ENCODE measurements at regions not wholly inside any gene's neighbourhood (a gene's known extent, or its start where the extent isn't known, plus 50 kb on each side); places are given as distances from the start of the nearest gene placed in this dataset.

- H3K4me1 ChIP-seq (ENCODE audit: insufficient read depth, low read length): no peaks in the 10 kb centered on the region
- H3K4me3 ChIP-seq (ENCODE audit: low read length): no peak overlapping the region
- H3K9me3 ChIP-seq (ENCODE audit: low read depth, low read length): no peaks in the 10 kb centered on the region
- no peaks in the 10 kb centered on the region for H3K27me3 ChIP-seq (ENCODE audit: insufficient read depth, low read length)
Measured at GRCh38 chr10:3400348-3400747, 227.8 kb upstream of the PITRM1 start.

- Histone ChIP-seq H3K27me3 (ENCODE audit: insufficient read depth, low read length) (no peaks in the 10 kb centered on the region), H3K9me3 (ENCODE audit: low read depth, low read length) (no peaks in the 10 kb centered on the region)
Measured at GRCh38 chr10:3399756-3400155, 227.2 kb upstream of the PITRM1 start.

GRCh38 chr10:3398825-3399646 lies 226.5 kb upstream of the PITRM1 start:
- Histone ChIP-seq H3K4me1 (ENCODE audit: insufficient read depth, low read length) (no peaks in the 10 kb centered on the region), H3K4me3 (ENCODE audit: low read length) (no peak overlapping the region), H3K27me3 (ENCODE audit: insufficient read depth, low read length) (no peaks in the 10 kb centered on the region), H3K9me3 (ENCODE audit: low read depth, low read length) (no peaks in the 10 kb centered on the region)

More at GRCh38 chr10:3399756-3400155, 227.2 kb upstream of the PITRM1 start:
- Histone ChIP-seq H3K4me3 (ENCODE audit: low read length) (no peak overlapping the region), H3K4me1 (ENCODE audit: insufficient read depth, low read length) (no peaks in the 10 kb centered on the region)

GRCh38 chr10:3397846-3398245 lies 225.3 kb upstream of the PITRM1 start:
- no peak overlapping the region for H3K4me3 ChIP-seq (ENCODE audit: low read length)
- no peaks in the 10 kb centered on the region for H3K27me3 ChIP-seq (ENCODE audit: insufficient read depth, low read length)
- H3K9me3 ChIP-seq (ENCODE audit: low read depth, low read length): no peaks in the 10 kb centered on the region
- no peaks in the 10 kb centered on the region for H3K4me1 ChIP-seq (ENCODE audit: insufficient read depth, low read length)

DNA sequence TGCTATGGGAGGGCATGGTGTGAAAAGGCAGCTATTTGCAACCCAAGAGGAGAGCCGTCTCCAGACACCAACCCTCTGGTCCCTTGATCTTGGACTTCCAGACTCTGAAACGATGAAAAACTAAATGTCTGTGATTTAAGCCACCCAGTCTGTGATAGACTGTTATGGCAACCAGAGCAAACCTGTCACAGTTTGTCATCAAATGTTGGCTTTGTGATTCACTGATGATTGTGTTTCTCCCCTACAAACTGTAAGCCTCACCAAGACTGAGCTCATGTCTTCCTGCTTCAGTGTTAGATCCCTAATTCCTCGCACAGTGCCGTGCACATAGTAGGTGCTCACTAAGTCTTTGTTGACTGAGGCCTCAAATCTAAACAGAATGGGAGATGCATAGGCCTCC lies 224.6 kb upstream of the PITRM1 start:
- Histone ChIP-seq H3K4me1 (ENCODE audit: insufficient read depth, low read length) (no peaks in the 10 kb centered on the region), H3K27me3 (ENCODE audit: insufficient read depth, low read length) (no peaks in the 10 kb centered on the region), H3K4me3 (ENCODE audit: low read length) (no peak overlapping the region), H3K9me3 (ENCODE audit: low read depth, low read length) (no peaks in the 10 kb centered on the region)

DNA sequence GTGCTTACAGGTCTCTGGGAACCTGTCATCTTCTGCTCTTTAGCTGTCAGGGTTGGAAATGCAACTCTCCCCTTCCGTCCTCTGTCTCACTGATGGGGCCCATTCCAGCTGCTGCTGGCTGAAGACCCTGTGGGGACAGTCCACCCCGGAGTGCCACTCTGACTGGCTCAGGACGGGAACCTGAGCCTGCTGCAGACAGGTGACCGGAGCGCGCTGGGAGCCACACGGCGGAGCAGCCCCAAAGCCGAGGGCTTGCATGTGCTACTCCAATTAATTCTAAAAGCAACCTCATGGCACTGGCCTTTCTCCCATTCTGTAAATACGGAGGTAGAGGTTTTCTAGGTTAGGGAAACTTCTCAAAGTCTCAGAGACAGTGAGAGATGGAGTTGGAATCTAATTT lies 223.5 kb upstream of the PITRM1 start:
- Histone ChIP-seq H3K4me1 (ENCODE audit: insufficient read depth, low read length) (no peaks in the 10 kb centered on the region), H3K4me3 (ENCODE audit: low read length) (no peak overlapping the region), H3K9me3 (ENCODE audit: low read depth, low read length) (no peaks in the 10 kb centered on the region), H3K27me3 (ENCODE audit: insufficient read depth, low read length) (no peaks in the 10 kb centered on the region)

DNA sequence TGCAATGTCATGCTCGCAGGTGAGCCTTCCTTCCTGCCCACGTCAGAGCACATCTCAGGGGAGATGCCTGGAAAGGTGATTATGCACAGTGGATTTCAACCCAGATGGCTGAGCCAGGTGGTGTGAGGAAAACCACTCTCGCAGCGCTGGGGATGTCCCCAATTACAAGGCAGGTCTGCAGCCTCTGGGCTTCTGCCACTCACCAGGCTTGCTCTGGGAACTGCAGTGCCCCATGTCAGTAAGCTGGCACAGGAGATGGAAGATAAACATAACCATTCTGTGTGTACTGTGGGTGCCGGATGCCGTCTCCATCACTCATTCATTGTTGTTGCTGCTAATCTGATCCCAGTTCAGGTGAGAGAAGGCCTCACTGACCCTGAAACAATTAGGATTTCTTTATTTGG lies 222.9 kb upstream of the PITRM1 start:
- Histone ChIP-seq H3K27me3 (ENCODE audit: insufficient read depth, low read length) (no peaks in the 10 kb centered on the region), H3K9me3 (ENCODE audit: low read depth, low read length) (no peaks in the 10 kb centered on the region), H3K4me3 (ENCODE audit: low read length) (no peak overlapping the region), H3K4me1 (ENCODE audit: insufficient read depth, low read length) (no peaks in the 10 kb centered on the region)

- no peaks in the 10 kb centered on the region for H3K9me3 ChIP-seq (ENCODE audit: low read depth, low read length)
- no peaks in the 10 kb centered on the region for H3K4me1 ChIP-seq (ENCODE audit: insufficient read depth, low read length)
- H3K4me3 ChIP-seq (ENCODE audit: low read length): no peak overlapping the region
- no peaks in the 10 kb centered on the region for H3K27me3 ChIP-seq (ENCODE audit: insufficient read depth, low read length)
Measured at GRCh38 chr10:3395041-3395440, 222.5 kb upstream of the PITRM1 start.

DNA sequence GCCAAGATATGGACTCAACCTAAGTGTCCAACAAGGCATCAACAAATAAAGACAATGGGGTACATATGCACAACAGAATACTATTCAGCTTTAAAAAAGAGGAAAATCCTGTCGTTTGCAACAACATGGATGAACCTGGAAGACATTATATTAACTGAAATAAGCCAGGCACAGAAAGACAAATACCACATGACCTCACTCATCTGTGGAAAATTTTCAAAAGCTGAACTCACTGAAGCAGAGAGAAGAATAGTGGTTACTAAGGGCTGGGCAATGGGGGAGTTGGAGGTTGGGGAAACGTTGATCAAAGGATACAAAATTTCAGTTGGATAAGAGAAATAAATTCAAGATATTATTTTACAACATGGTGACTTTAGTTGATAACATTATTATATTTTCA lies 221.4 kb upstream of the PITRM1 start:
- no peak overlapping the region for H3K4me3 ChIP-seq (ENCODE audit: low read length)
- H3K4me1 ChIP-seq (ENCODE audit: insufficient read depth, low read length): no peaks in the 10 kb centered on the region
- H3K27me3 ChIP-seq (ENCODE audit: insufficient read depth, low read length): no peaks in the 10 kb centered on the region
- H3K9me3 ChIP-seq (ENCODE audit: low read depth, low read length): no peaks in the 10 kb centered on the region

DNA sequence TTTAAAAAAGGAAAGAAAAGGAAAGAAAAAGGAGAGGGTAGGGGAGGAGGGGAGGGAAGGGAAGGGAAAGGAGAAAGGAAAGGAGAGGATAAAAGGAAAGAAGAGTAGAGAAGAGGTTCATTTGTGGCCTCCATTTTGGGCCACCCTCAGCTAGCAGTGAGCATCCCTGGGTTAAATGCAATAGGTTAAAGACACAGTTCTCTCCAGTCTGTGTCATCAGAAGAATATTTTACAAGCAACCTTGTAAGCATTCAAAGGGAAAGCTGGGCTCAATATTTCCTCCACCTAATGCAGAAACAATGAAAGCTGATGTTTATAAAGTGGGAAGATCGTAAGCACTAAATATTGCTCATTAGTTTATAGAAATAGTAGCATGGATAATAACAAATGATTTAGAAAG lies 219.1 kb upstream of the PITRM1 start:
- no peaks in the 10 kb centered on the region for H3K4me1 ChIP-seq (ENCODE audit: insufficient read depth, low read length)
- H3K27me3 ChIP-seq (ENCODE audit: insufficient read depth, low read length): no peaks in the 10 kb centered on the region
- no peaks in the 10 kb centered on the region for H3K9me3 ChIP-seq (ENCODE audit: low read depth, low read length)
- H3K4me3 ChIP-seq (ENCODE audit: low read length): no peak overlapping the region

GRCh38 chr10:3389130-3389529 lies 216.5 kb upstream of the PITRM1 start:
- Histone ChIP-seq H3K4me3 (ENCODE audit: low read length) (no peak overlapping the region), H3K27me3 (ENCODE audit: insufficient read depth, low read length) (no peaks in the 10 kb centered on the region), H3K9me3 (ENCODE audit: low read depth, low read length) (peaks cover 12% of the 10 kb centered on the region), H3K4me1 (ENCODE audit: insufficient read depth, low read length) (no peaks in the 10 kb centered on the region)

DNA sequence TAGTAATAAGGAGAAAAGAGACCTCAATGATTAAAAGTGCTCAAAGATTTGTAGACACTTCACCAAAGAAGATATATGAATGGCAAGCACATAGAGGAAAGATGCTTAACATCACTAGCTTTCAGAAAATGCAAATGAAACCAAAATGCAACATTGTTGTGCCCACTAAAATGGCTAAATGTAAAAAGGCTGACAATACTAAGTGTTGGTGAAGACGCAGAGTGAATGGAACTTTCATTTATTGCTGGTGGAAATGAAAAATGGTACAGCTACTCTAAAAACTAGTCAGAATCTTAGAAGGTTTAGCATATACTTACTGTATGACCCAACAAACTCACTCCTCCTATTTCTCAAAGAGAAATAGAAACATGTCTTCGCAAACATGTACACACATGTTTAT lies 212.9 kb upstream of the PITRM1 start:
- Histone ChIP-seq H3K4me1 (ENCODE audit: insufficient read depth, low read length) (no peaks in the 10 kb centered on the region), H3K27me3 (ENCODE audit: insufficient read depth, low read length) (no peaks in the 10 kb centered on the region), H3K9me3 (ENCODE audit: low read depth, low read length) (peaks cover 12% of the 10 kb centered on the region), H3K4me3 (ENCODE audit: low read length) (no peak overlapping the region)

GRCh38 chr10:3382092-3382491 lies 209.5 kb upstream of the PITRM1 start:
- peaks cover 12% of the 10 kb centered on the region for H3K9me3 ChIP-seq (ENCODE audit: low read depth, low read length)
- no peaks in the 10 kb centered on the region for H3K4me1 ChIP-seq (ENCODE audit: insufficient read depth, low read length)
- no peaks in the 10 kb centered on the region for H3K27me3 ChIP-seq (ENCODE audit: insufficient read depth, low read length)
- no peak overlapping the region for H3K4me3 ChIP-seq (ENCODE audit: low read length)

GRCh38 chr10:3380406-3381050 lies 207.9 kb upstream of the PITRM1 start:
- Histone ChIP-seq H3K27me3 (ENCODE audit: insufficient read depth, low read length) (no peaks in the 10 kb centered on the region), H3K9me3 (ENCODE audit: low read depth, low read length) (peaks cover 6% of the 10 kb centered on the region), H3K4me3 (ENCODE audit: low read length) (no peak overlapping the region), H3K4me1 (ENCODE audit: insufficient read depth, low read length) (no peaks in the 10 kb centered on the region)

GRCh38 chr10:3376631-3377030 lies 204.0 kb upstream of the PITRM1 start:
- no peaks in the 10 kb centered on the region for H3K4me1 ChIP-seq (ENCODE audit: insufficient read depth, low read length)
- no peaks in the 10 kb centered on the region for H3K27me3 ChIP-seq (ENCODE audit: insufficient read depth, low read length)
- no peaks in the 10 kb centered on the region for H3K9me3 ChIP-seq (ENCODE audit: low read depth, low read length)
- H3K4me3 ChIP-seq (ENCODE audit: low read length): no peak overlapping the region

DNA sequence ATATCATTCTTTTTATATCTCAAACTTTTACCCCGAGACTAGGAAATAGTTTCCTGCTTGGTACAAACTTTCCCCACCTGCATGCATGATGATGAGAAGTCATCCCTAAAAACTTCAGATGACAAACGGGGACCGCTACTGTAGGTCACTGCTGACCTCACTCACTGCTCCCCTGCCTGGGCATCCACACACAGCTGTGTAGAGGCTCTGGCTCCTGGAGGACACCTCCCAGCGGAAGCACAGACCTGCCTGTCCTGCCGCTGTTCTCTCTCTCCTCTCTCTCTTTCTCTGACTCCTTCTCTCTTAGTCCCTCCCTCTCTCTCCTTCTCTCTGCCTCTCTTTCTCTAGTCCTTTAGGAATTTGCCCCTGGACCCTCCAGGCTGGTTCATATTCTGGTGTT lies 202.9 kb upstream of the PITRM1 start:
- H3K4me1 ChIP-seq (ENCODE audit: insufficient read depth, low read length): no peaks in the 10 kb centered on the region
- H3K9me3 ChIP-seq (ENCODE audit: low read depth, low read length): no peaks in the 10 kb centered on the region
- H3K27me3 ChIP-seq (ENCODE audit: insufficient read depth, low read length): no peaks in the 10 kb centered on the region
- no peak overlapping the region for H3K4me3 ChIP-seq (ENCODE audit: low read length)

All from mononuclear cell (primary cell).